Loucy (cell line): ENCODE measurements at regions not wholly inside any gene's neighbourhood (a gene's known extent, or its start where the extent isn't known, plus 50 kb on each side); places are given as distances from the start of the nearest gene placed in this dataset.

Experiments used
- H2AFZ ChIP-seq: fragments of 200-600 bp; sonication (generic); 2 replicates; pipeline ENCODE4 v1.6.0; 2016; ENCODE audit warnings: antibody characterized with exemption, mild to moderate bottlenecking, low read length, moderate library complexity
- H3F3A ChIP-seq: fragments of 200-600 bp; 2 replicates; pipeline ENCODE4 v1.6.0; 2016; ENCODE audit warnings: antibody characterized with exemption, low read depth, mild to moderate bottlenecking
- H3K27me3 ChIP-seq: fragments of 200-600 bp; sonication (generic); 2 replicates; pipeline ENCODE4 v1.6.1; 2014; ENCODE audit warnings: low read length, mild to moderate bottlenecking; ENCODE audit not compliant: insufficient read depth, poor library complexity, severe bottlenecking
- H3K36me3 ChIP-seq: fragments of 200-600 bp; sonication (generic); 2 replicates; pipeline ENCODE4 v1.6.1; 2016; ENCODE audit warnings: low read length; ENCODE audit not compliant: insufficient read depth
- H3K4me1 ChIP-seq: fragments of 200-600 bp; sonication (generic); 2 replicates; pipeline ENCODE4 v1.5.1; 2014; ENCODE audit warnings: low read length, mild to moderate bottlenecking; ENCODE audit not compliant: insufficient read depth, poor library complexity, severe bottlenecking
- H3K4me2 ChIP-seq: fragments of 200-600 bp; sonication (generic); 2 replicates; pipeline ENCODE4 v1.6.0; 2014; ENCODE audit warnings: antibody characterized with exemption, low read length, low read depth, mild to moderate bottlenecking; ENCODE audit not compliant: poor library complexity, severe bottlenecking
- H3K4me3 ChIP-seq: fragments of 200-600 bp; sonication (generic); 2 replicates; pipeline ENCODE4 v1.5.1; 2014; ENCODE audit warnings: low read length, mild to moderate bottlenecking, mixed read lengths; ENCODE audit not compliant: poor library complexity, severe bottlenecking
- H3K79me2 ChIP-seq: fragments of 200-600 bp; sonication (generic); 2 replicates; pipeline ENCODE4 v1.6.1; 2014; ENCODE audit warnings: low read length; ENCODE audit not compliant: insufficient read depth
- H3K9ac ChIP-seq: fragments of 200-600 bp; sonication (generic); 2 replicates; pipeline ENCODE4 v1.6.0; 2014; ENCODE audit warnings: mild to moderate bottlenecking, low read depth, low read length, moderate library complexity; ENCODE audit not compliant: poor library complexity, severe bottlenecking
- H3K9me2 ChIP-seq: fragments of 200-600 bp; sonication (generic); replicated peaks from 2 replicates; pipeline ENCODE4 v1.6.1; 2016; ENCODE audit warnings: low read depth, low read length, mixed read lengths
- H3K9me3 ChIP-seq: fragments of 200-600 bp; sonication (generic); 2 replicates; pipeline ENCODE4 v1.6.1; 2014; ENCODE audit warnings: mild to moderate bottlenecking, antibody characterized with exemption, low read length, low read depth; ENCODE audit not compliant: insufficient read depth
- H4K20me1 ChIP-seq: fragments of 200-600 bp; sonication (generic); 2 replicates; pipeline ENCODE4 v1.6.0; 2014; ENCODE audit warnings: antibody characterized with exemption, low read length, mild to moderate bottlenecking; ENCODE audit not compliant: insufficient read depth, poor library complexity, severe bottlenecking
- EZH2phosphoT487 ChIP-seq: fragments of 200-600 bp; IDR thresholded peaks from 2 replicates; pipeline ENCODE4 v1.6.1; 2018; ENCODE audit warnings: antibody characterized with exemption, mild to moderate bottlenecking, moderate library complexity, borderline replicate concordance
- TF ChIP-seq, protein P1 (sequence below): fragments of 200-600 bp; sonication (generic); conservative IDR thresholded peaks from 2 replicates; pipeline ENCODE4 v1.5.1; 2014; ENCODE audit warnings: mild to moderate bottlenecking, antibody characterized with exemption, low read length

DNA sequence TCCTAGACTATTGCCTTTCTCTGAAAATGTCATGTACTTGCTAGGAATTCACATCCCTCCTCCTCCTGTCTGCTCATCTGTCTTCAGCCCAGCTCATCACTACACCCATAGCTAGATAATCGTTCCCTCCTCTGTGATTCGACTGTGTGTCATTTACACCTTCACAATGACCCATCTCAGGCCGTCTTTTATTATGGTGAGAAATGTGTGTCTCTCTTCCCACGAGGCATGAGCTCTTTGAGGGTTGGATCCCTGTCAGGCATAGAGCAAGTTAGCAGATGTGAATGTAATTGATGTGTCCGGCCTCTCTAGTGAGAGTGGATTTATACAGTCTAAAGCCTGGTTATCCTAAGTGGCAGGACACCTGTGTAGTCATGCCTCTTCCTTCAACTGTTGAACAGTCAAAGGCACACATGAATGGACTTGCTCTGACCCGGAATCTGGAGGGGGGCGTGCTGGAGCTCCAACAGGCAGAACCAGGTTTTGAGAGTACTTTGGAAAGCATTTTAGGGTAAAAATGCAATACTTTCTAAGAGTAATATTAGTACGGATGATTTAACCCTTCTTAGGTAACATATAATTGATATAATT lies 182.1 kb downstream of the UTRN start:
- no peaks in the 10 kb centered on the region for H3K9me2 ChIP-seq
- no peaks in the 10 kb centered on the region for H4K20me1 ChIP-seq
- no peak for TF ChIP-seq EZH2phosphoT487
- TF ChIP-seq, protein P1, sequence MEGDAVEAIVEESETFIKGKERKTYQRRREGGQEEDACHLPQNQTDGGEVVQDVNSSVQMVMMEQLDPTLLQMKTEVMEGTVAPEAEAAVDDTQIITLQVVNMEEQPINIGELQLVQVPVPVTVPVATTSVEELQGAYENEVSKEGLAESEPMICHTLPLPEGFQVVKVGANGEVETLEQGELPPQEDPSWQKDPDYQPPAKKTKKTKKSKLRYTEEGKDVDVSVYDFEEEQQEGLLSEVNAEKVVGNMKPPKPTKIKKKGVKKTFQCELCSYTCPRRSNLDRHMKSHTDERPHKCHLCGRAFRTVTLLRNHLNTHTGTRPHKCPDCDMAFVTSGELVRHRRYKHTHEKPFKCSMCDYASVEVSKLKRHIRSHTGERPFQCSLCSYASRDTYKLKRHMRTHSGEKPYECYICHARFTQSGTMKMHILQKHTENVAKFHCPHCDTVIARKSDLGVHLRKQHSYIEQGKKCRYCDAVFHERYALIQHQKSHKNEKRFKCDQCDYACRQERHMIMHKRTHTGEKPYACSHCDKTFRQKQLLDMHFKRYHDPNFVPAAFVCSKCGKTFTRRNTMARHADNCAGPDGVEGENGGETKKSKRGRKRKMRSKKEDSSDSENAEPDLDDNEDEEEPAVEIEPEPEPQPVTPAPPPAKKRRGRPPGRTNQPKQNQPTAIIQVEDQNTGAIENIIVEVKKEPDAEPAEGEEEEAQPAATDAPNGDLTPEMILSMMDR: no peak
- H3K9ac ChIP-seq: no peak overlapping the region
- no peaks in the 10 kb centered on the region for H3K9me3 ChIP-seq
- no peaks in the 10 kb centered on the region for H3F3A ChIP-seq
- peaks cover 21% of the 10 kb centered on the region for H3K4me1 ChIP-seq
- no peak overlapping the region for H3K4me2 ChIP-seq
- H2AFZ ChIP-seq: no peak overlapping the region
- H3K36me3 ChIP-seq: peaks cover 33% of the 10 kb centered on the region; the same call in 1 of the 2 replicates
- no peaks in the 10 kb centered on the region for H3K79me2 ChIP-seq
- H3K4me3 ChIP-seq: no peak overlapping the region
- no peaks in the 10 kb centered on the region for H3K27me3 ChIP-seq

DNA sequence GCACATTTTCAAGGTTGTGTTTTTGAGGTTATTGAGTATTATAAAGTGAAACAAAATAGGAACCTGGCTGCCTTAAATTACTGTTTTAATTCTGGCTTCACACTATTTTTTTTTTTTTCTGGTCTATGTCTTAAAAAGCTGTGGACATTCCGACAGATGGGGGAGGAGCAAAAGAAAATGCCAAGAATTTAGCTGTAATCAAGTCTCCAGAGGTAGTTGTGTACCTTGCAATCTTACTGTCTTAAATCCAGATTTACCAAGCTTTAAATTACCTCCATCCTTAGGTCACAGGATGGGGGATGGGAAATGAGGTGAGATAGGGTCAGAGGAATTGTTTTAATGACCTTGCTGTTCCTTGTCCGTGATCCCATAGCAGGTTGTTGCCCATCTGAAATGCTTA lies 182.8 kb downstream of the UTRN start:
- Histone ChIP-seq H3K9me2 (no peaks in the 10 kb centered on the region), H3K4me3 (no peak overlapping the region), H3K36me3 (peaks cover 27% of the 10 kb centered on the region; the same call in 1 of the 2 replicates), H2AFZ (no peak overlapping the region), H3K4me1 (peaks cover 21% of the 10 kb centered on the region), H3F3A (no peaks in the 10 kb centered on the region), H4K20me1 (no peaks in the 10 kb centered on the region), H3K4me2 (peak overlapping the region; percentile 37), H3K79me2 (no peaks in the 10 kb centered on the region), H3K9me3 (no peaks in the 10 kb centered on the region), H3K9ac (no peak overlapping the region), H3K27me3 (no peaks in the 10 kb centered on the region)
- TF ChIP-seq EZH2phosphoT487: no peak
- TF ChIP-seq, protein P1: no peak

DNA sequence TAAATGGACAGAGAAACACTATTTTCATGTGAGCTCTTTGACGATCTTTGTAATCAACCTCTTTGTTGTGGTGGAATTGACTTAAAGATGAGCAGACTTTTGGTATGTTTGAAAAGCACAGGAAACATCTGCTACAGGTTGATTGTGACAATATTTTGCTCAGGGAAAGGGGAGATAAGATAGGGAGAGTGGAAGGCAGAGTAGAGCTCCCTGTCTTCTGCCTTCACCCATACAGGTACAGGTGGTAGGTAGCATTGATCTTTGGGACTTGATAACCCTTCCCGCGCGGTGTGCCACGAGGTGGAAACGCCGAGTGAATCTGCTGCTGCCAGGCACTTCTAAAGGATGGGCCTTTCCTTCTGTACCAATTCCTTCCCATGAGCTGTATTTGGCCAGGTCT lies 183.6 kb downstream of the UTRN start:
- Histone ChIP-seq H3K79me2 (no peaks in the 10 kb centered on the region), H3K9me3 (no peaks in the 10 kb centered on the region), H3F3A (no peaks in the 10 kb centered on the region), H3K4me2 (peak overlapping the region; percentile 37), H3K36me3 (peaks cover 23% of the 10 kb centered on the region; the same call in 1 of the 2 replicates), H3K9ac (no peak overlapping the region), H3K4me3 (no peak overlapping the region), H4K20me1 (no peaks in the 10 kb centered on the region), H3K27me3 (no peaks in the 10 kb centered on the region), H3K4me1 (peaks cover 21% of the 10 kb centered on the region), H2AFZ (no peak overlapping the region), H3K9me2 (no peaks in the 10 kb centered on the region)
- TF ChIP-seq EZH2phosphoT487: no peak
- TF ChIP-seq, protein P1: no peak
